Activated T-cell treated with anti-CD3 and anti-CD28 coated beads, Interleukin-2, amount 50 U/mL, for 72 hours (primary cell): ENCODE measurements at regions not wholly inside any gene's neighbourhood (a gene's known extent, or its start where the extent isn't known, plus 50 kb on each side); places are given as distances from the start of the nearest gene placed in this dataset.

Experiments used
- ATAC-seq, 2 donors: fragments of 150-1000 bp; cut with Tn5 transposase; replicated peaks in 1 of 2; 2 replicates each; pipeline ENCODE4 v1.10.0; 2021; ENCODE audit warnings: moderate library complexity in 2 of 2, mild to moderate bottlenecking in 1 of 2
- DNase-seq, 2 donors: peaks; one replicate each; pipeline ENCODE4 v3.0.0; 2021 to 2022; ENCODE audit warnings: mixed read lengths in 1 of 2
- H3K27ac Mint-ChIP-seq: one replicate; pipeline ENCODE4 v1.8.0; 2022; ENCODE audit warnings: mild to moderate bottlenecking, moderate library complexity, mixed read lengths
- H3K27me3 Mint-ChIP-seq: one replicate; pipeline ENCODE4 v1.8.0; 2022; ENCODE audit warnings: low read depth, mixed read lengths
- H3K36me3 Mint-ChIP-seq, 2 donors: one replicate each; pipeline ENCODE4 v1.8.0; 2022; ENCODE audit warnings: mixed read lengths in 2 of 2, mild to moderate bottlenecking in 1 of 2; ENCODE audit not compliant: insufficient read depth in 2 of 2
- H3K4me1 Mint-ChIP-seq: one replicate; pipeline ENCODE4 v1.8.0; 2022; ENCODE audit warnings: low read depth, mixed read lengths
- H3K4me3 Mint-ChIP-seq, 2 donors: one replicate each; pipeline ENCODE4 v1.8.0; 2022; ENCODE audit warnings: mild to moderate bottlenecking in 2 of 2, mixed read lengths in 2 of 2, moderate library complexity in 2 of 2
- H3K9me3 Mint-ChIP-seq, 2 donors: one replicate each; pipeline ENCODE4 v1.8.0; 2022; ENCODE audit warnings: mixed read lengths in 2 of 2

GRCh38 chrY:21266751-21267150 lies 244.4 kb upstream of the RBMY1B start:
- H3K9me3 Mint-ChIP-seq: no peaks in the 10 kb centered on the region
- no peaks in the 10 kb centered on the region for H3K27me3 Mint-ChIP-seq
- H3K27ac Mint-ChIP-seq: no peak overlapping the region
- H3K36me3 Mint-ChIP-seq: no peaks in the 10 kb centered on the region
- ATAC-seq (no peak), DNase-seq (no peak)
- no peaks in the 10 kb centered on the region for H3K4me1 Mint-ChIP-seq
- no peak overlapping the region for H3K4me3 Mint-ChIP-seq

DNA sequence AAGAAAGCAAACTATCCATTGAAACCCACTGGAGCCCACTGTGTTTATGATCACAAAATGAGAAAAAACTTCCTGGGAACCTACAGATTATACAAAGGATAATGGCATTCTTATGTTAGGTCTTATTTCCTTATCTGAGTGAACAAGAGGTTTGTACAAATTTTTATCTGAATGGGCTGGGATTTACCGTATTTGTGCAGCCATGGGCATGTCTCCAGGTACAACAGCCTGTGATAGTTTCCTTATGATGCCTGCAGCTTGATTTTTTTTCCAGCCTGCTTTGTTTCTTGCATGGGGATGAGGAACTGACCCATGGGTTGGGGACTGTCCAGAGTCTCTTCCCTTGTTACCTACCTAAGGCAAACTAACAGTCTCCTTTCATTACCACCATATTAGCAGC lies 244.0 kb upstream of the RBMY1B start:
- H3K27ac Mint-ChIP-seq: no peak overlapping the region
- ATAC-seq (no peak), DNase-seq (no peak)
- no peak overlapping the region for H3K4me3 Mint-ChIP-seq
- no peaks in the 10 kb centered on the region for H3K4me1 Mint-ChIP-seq
- no peaks in the 10 kb centered on the region for H3K36me3 Mint-ChIP-seq
- no peaks in the 10 kb centered on the region for H3K9me3 Mint-ChIP-seq
- H3K27me3 Mint-ChIP-seq: no peaks in the 10 kb centered on the region

DNA sequence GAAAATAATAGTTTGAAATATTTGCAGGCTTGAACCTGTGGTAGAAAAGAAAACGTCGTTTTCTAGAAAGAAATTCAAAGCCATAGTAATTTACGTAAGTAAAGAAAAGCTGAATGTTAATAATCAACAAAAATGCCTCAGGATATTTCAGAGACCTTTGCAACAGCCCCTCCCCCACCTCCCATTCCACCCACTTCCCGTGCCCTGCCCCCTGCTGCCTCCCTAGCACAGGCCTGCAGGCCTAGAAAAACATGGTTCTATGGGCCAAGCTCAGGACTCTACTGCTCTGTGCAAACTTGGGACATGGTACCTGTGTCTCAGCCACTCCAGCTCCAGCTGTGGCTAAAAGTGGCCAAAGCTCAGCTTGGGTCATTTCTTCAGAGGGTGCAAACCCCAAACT lies 223.4 kb upstream of the RBMY1B start:
- H3K27me3 Mint-ChIP-seq: no peaks in the 10 kb centered on the region
- H3K4me1 Mint-ChIP-seq: no peaks in the 10 kb centered on the region
- no peaks in the 10 kb centered on the region for H3K36me3 Mint-ChIP-seq
- no peak overlapping the region for H3K27ac Mint-ChIP-seq
- H3K9me3 Mint-ChIP-seq: no peaks in the 10 kb centered on the region
- ATAC-seq: no peak
- no peak overlapping the region for H3K4me3 Mint-ChIP-seq
- no peak for DNase-seq

DNA sequence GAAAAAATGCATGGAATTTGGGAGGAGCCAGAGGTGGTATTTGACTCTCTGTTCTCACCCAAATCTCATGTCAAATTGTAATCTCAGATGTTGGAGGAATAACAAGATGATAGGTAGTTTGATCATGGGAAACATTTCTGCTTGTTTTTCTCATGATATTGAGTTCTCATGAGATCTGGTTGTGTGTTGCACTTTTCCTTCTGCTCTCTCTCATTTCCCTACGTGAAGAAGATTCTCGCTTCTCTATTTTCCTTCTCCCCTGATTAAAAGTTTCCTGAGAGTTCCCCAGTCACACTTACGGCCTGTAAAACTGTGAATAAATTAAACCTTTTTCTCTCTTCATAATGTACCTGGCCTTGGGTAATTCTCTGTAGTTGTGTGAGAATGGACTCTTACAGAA lies 222.2 kb upstream of the RBMY1B start:
- H3K9me3 Mint-ChIP-seq: no peaks in the 10 kb centered on the region
- DNase-seq: no peak
- no peaks in the 10 kb centered on the region for H3K27me3 Mint-ChIP-seq
- no peaks in the 10 kb centered on the region for H3K36me3 Mint-ChIP-seq
- ATAC-seq: no peak
- H3K4me3 Mint-ChIP-seq: no peak overlapping the region
- H3K27ac Mint-ChIP-seq: no peak overlapping the region
- no peaks in the 10 kb centered on the region for H3K4me1 Mint-ChIP-seq

GRCh38 chrY:21295206-21295605 lies 215.9 kb upstream of the RBMY1B start:
- DNase-seq: no peak
- no peaks in the 10 kb centered on the region for H3K4me1 Mint-ChIP-seq
- H3K36me3 Mint-ChIP-seq: peaks cover 0 to 3% of the 10 kb centered on the region in 2 donors
- H3K4me3 Mint-ChIP-seq: no peak overlapping the region
- no peak overlapping the region for H3K27ac Mint-ChIP-seq
- H3K27me3 Mint-ChIP-seq: no peaks in the 10 kb centered on the region
- ATAC-seq: no peak
- H3K9me3 Mint-ChIP-seq: no peaks in the 10 kb centered on the region

DNA sequence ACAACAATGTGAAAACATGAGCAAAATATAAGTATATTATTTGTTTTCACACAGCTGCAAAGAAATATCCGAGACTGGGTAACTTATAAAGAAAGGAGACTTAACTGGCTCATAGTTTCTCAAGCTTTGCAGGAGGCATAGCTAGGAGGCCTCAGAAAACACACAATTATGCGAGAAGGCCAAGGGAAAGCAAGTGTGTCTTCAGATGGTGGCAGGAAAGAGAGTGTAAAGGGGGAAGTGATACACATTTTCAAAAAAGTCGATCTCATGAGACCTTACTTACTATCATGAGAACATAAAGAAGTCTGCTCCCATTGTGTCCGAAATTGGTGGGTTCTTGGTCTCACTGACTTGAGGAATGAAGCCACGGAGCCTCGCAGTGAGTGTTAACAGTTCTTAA lies 208.9 kb upstream of the RBMY1B start:
- no peaks in the 10 kb centered on the region for H3K4me1 Mint-ChIP-seq
- H3K9me3 Mint-ChIP-seq: no peaks in the 10 kb centered on the region
- H3K4me3 Mint-ChIP-seq: no peak overlapping the region
- H3K27me3 Mint-ChIP-seq: no peaks in the 10 kb centered on the region
- H3K27ac Mint-ChIP-seq: no peak overlapping the region
- H3K36me3 Mint-ChIP-seq: no peaks in the 10 kb centered on the region
- ATAC-seq (no peak), DNase-seq (no peak)

- H3K9me3 Mint-ChIP-seq: no peaks in the 10 kb centered on the region
- ATAC-seq (no peak), DNase-seq (no peak)
- no peak overlapping the region for H3K27ac Mint-ChIP-seq
- H3K4me3 Mint-ChIP-seq: no peak overlapping the region
- no peaks in the 10 kb centered on the region for H3K4me1 Mint-ChIP-seq
- no peaks in the 10 kb centered on the region for H3K36me3 Mint-ChIP-seq
- no peaks in the 10 kb centered on the region for H3K27me3 Mint-ChIP-seq
Measured at GRCh38 chrY:21315366-21315765, 195.8 kb upstream of the RBMY1B start.
